A549 (cell line): ENCODE measurements at regions not wholly inside any gene's neighbourhood (a gene's known extent, or its start where the extent isn't known, plus 50 kb on each side); places are given as distances from the start of the nearest gene placed in this dataset.

ENCODE experiments used
- ATAC-seq, 2 experiments: fragments of 200-7000 bp in 1 of 2; fragments of >200 bp in 1 of 2; cut with Nextera tagmentation in 1 of 2; cut with Tn5 transposase in 1 of 2; 3 replicates each; pipeline versions ENCODE4 v1.8.0 to v1.9.1; 2018 to 2020; ENCODE audit warnings: mild to moderate bottlenecking in 1 of 2, moderate library complexity in 1 of 2
- CTCF ChIA-PET: fragments of 300-600 bp; sonication (Branson Sonifier 250); formaldehyde crosslinking; extraction: SDS; loops from one replicate; lab custom pipeline; 2021; ENCODE audit warnings: antibody characterized with exemption, inconsistent platforms; lab: Yijun Ruan, JAX
- POLR2A ChIA-PET: fragments of 350-600 bp; formaldehyde crosslinking; extraction: SDS; loops from one replicate; lab custom pipeline; 2021; ENCODE audit warnings: antibody characterized with exemption, inconsistent platforms; lab: Yijun Ruan, JAX
- DNase-seq, 2 experiments: peaks; one replicate each; pipeline versions ENCODE4 v3.0.0 to v3.0.0-alpha.2; 2011 to 2016; ENCODE audit warnings: low read depth in 1 of 2, low spot score in 1 of 2
- FAIRE-seq: peaks from 2 replicates; lab custom pipeline; 2011; peaks lifted over from hg19 to GRCh38; lab: Jason Lieb, UNC
- H3K27ac ChIP-seq, 2 experiments: fragments of >200 bp; sonication (Bioruptor Twin); formaldehyde crosslinking; 3 replicates each; pipeline ENCODE4 v1.5.1; 2016 to 2017
- H3K4me1 ChIP-seq: fragments of >200 bp; sonication (Bioruptor Twin); formaldehyde crosslinking; 3 replicates; pipeline ENCODE4 v1.6.1; 2016
- H3K4me2 ChIP-seq: fragments of >200 bp; sonication (Bioruptor Twin); formaldehyde crosslinking; 3 replicates; pipeline ENCODE4 v1.6.1; 2016
- H3K4me3 ChIP-seq: fragments of >200 bp; sonication (Bioruptor Twin); formaldehyde crosslinking; 3 replicates; pipeline ENCODE4 v1.5.1; 2016
- H3K9me3 ChIP-seq: fragments of >200 bp; sonication (Bioruptor Twin); formaldehyde crosslinking; 3 replicates; pipeline ENCODE4 v1.6.1; 2016
- BCL3 ChIP-seq: fragments of >200 bp; sonication (Bioruptor Twin); formaldehyde crosslinking; IDR thresholded peaks from 3 replicates; pipeline ENCODE4 v1.6.1; 2016
- BHLHE40 ChIP-seq: IDR thresholded peaks from 2 replicates; pipeline ENCODE4 v1.6.1; 2012; ENCODE audit warnings: low read depth, low read length, inconsistent platforms
- CEBPB ChIP-seq, 2 experiments: fragments of >200 bp in 1 of 2; sonication (Bioruptor Twin) in 1 of 2; formaldehyde crosslinking in 1 of 2; IDR thresholded peaks; 2 replicates each; pipeline ENCODE4 v1.6.1; 2012 to 2016
- CHD2 ChIP-seq: fragments of 150-350 bp; IDR thresholded peaks from 2 replicates; pipeline ENCODE4 v1.6.1; 2014; ENCODE audit warnings: low read length; ENCODE audit not compliant: partially characterized antibody
- CHD4 ChIP-seq: fragments of 200-600 bp; sonication (generic); IDR thresholded peaks from 2 replicates; pipeline ENCODE4 v1.6.1; 2016; ENCODE audit warnings: antibody characterized with exemption, mild to moderate bottlenecking, borderline replicate concordance
- ESRRA ChIP-seq: fragments of 150-350 bp; IDR thresholded peaks from 2 replicates; pipeline ENCODE4 v1.6.1; 2014; ENCODE audit warnings: mild to moderate bottlenecking, low read length, borderline replicate concordance
- FOSB ChIP-seq: fragments of 250-450 bp; sonication (Bioruptor Pico); IDR thresholded peaks from 2 replicates; pipeline ENCODE4 v1.5.0; 2020; ENCODE audit warnings: mild to moderate bottlenecking, moderate library complexity
- FOSL2 ChIP-seq, 2 experiments: fragments of 450-650 bp in 1 of 2; fragments of >200 bp in 1 of 2; sonication (Bioruptor Twin) in 1 of 2; formaldehyde crosslinking; IDR thresholded peaks; 2 replicates each; pipeline versions ENCODE4 v1.5.0 to v1.6.1; 2016 to 2020; ENCODE audit warnings: mild to moderate bottlenecking in 1 of 2, moderate library complexity in 1 of 2
- FOXS1 ChIP-seq: fragments of 250-450 bp; sonication (Bioruptor Pico); IDR thresholded peaks from 2 replicates; pipeline ENCODE4 v1.5.0; 2020; ENCODE audit warnings: mild to moderate bottlenecking, moderate library complexity
- GATA3 ChIP-seq: IDR thresholded peaks from 2 replicates; pipeline ENCODE4 v1.6.1; 2012; ENCODE audit warnings: borderline replicate concordance
- HOXA7 ChIP-seq: fragments of 250-450 bp; sonication (Bioruptor Pico); IDR thresholded peaks from 2 replicates; pipeline ENCODE4 v1.5.0; 2020; ENCODE audit warnings: mild to moderate bottlenecking, moderate library complexity
- KDM1A ChIP-seq: fragments of 200-600 bp; sonication (generic); IDR thresholded peaks from 2 replicates; pipeline ENCODE4 v1.6.1; 2016; ENCODE audit warnings: low read depth, mild to moderate bottlenecking
- MYC ChIP-seq: IDR thresholded peaks from 2 replicates; pipeline ENCODE4 v1.6.1; 2012; ENCODE audit warnings: mild to moderate bottlenecking, inconsistent platforms, low read length, improper control_type of control experiment, borderline replicate concordance
- NFE2L2 ChIP-seq: fragments of 150-350 bp; conservative IDR thresholded peaks from 2 replicates; pipeline ENCODE4 v1.6.1; 2014; ENCODE audit warnings: low read length
- NPAS2 ChIP-seq: fragments of 250-450 bp; sonication (Bioruptor Pico); IDR thresholded peaks from 2 replicates; pipeline ENCODE4 v1.8.0; 2022; ENCODE audit warnings: mild to moderate bottlenecking, moderate library complexity, borderline replicate concordance
- NR3C1 ChIP-seq: fragments of >200 bp; sonication (Bioruptor Twin); formaldehyde crosslinking; IDR thresholded peaks from 3 replicates; pipeline ENCODE4 v1.6.1; 2017
- PBX3 ChIP-seq: IDR thresholded peaks from 2 replicates; pipeline ENCODE4 v1.6.1; 2012
- PHF8 ChIP-seq: fragments of 200-600 bp; sonication (generic); IDR thresholded peaks from 2 replicates; pipeline ENCODE4 v1.6.1; 2016; ENCODE audit warnings: low read depth, mild to moderate bottlenecking, antibody characterized with exemption, moderate library complexity, borderline replicate concordance
- POLR2AphosphoS2 ChIP-seq: conservative IDR thresholded peaks from 2 replicates; pipeline ENCODE4 v1.6.1; 2012; ENCODE audit warnings: low read length, improper control_type of control experiment, inconsistent platforms
- RAD21 ChIP-seq, 2 experiments: fragments of >200 bp in 1 of 2; sonication (Bioruptor Twin) in 1 of 2; formaldehyde crosslinking in 1 of 2; IDR thresholded peaks in 1 of 2; conservative IDR thresholded peaks in 1 of 2; 2 replicates in 1 of 2; 3 replicates in 1 of 2; pipeline ENCODE4 v1.6.1; 2012 to 2018; ENCODE audit warnings: inconsistent platforms in 1 of 2
- RARB ChIP-seq: fragments of 250-450 bp; sonication (Bioruptor Pico); IDR thresholded peaks from 2 replicates; pipeline ENCODE4 v1.8.0; 2021; ENCODE audit warnings: mild to moderate bottlenecking, moderate library complexity
- RCOR1 ChIP-seq: fragments of 150-350 bp; IDR thresholded peaks from 2 replicates; pipeline ENCODE4 v1.6.1; 2014; ENCODE audit warnings: antibody characterized with exemption, low read length, low read depth
- SMC3 ChIP-seq: fragments of >200 bp; sonication (Bioruptor Twin); formaldehyde crosslinking; IDR thresholded peaks from 3 replicates; pipeline ENCODE4 v1.6.1; 2018; ENCODE audit warnings: inconsistent platforms
- SREBF2 ChIP-seq: fragments of 450-650 bp; IDR thresholded peaks from 2 replicates; pipeline ENCODE4 v1.6.1; 2014; ENCODE audit warnings: mild to moderate bottlenecking, moderate library complexity
- TFCP2L1 ChIP-seq: fragments of 250-450 bp; sonication (Bioruptor Pico); IDR thresholded peaks from 2 replicates; pipeline ENCODE4 v1.5.0; 2021; ENCODE audit warnings: mild to moderate bottlenecking
- USF2 ChIP-seq: fragments of 450-650 bp; IDR thresholded peaks from 2 replicates; pipeline ENCODE4 v1.6.1; 2014; ENCODE audit warnings: antibody characterized with exemption
- ZC3H11A ChIP-seq: fragments of 450-650 bp; IDR thresholded peaks from 2 replicates; pipeline ENCODE4 v1.6.1; 2014; ENCODE audit warnings: antibody characterized with exemption, mild to moderate bottlenecking
- WGBS: methylation state at CpG from one replicate; pipeline ENCODE4 v1.1.6; 2017; ENCODE audit errors: missing lambda C conversion rate; 5-methylcytosine and 5-hydroxymethylcytosine counted together
- TF ChIP-seq, protein P1 (sequence below): fragments of 150-350 bp; IDR thresholded peaks from 2 replicates; pipeline ENCODE4 v1.6.1; 2014; ENCODE audit warnings: low read depth, mild to moderate bottlenecking, low read length
- TF ChIP-seq, protein P2 (sequence below): IDR thresholded peaks from 2 replicates; pipeline ENCODE4 v1.6.1; 2012; ENCODE audit warnings: low read depth, borderline replicate concordance
- TF ChIP-seq, protein P3 (sequence below): fragments of >200 bp; sonication (Bioruptor Twin); formaldehyde crosslinking; IDR thresholded peaks from 3 replicates; pipeline ENCODE4 v1.5.1; 2016

- FAIRE-seq (no peak), ATAC-seq (no peak), DNase-seq (no peak)
- WGBS, result 100% methylated on average over 2 of the region's 2 CpGs
- H3K4me2 ChIP-seq, result no peak overlapping the region
- 0 out of 3 replicates have a peak, but pooled peaks cover 4% of the 10 kb centered on the region for H3K9me3 ChIP-seq
- TF ChIP-seq NFE2L2 (no peak), PBX3 (no peak), RAD21 (conservative IDR thresholded peaks at IDR 0.05 in 1 of 2, IDR thresholded peaks at IDR 0.05 in 1 of 2) (no peak), CEBPB (IDR thresholded peaks at IDR 0.05) (no peak), GATA3 (no peak), FOSL2 (IDR thresholded peaks at IDR 0.05) (no peak), FOSL2 (CRISPR knock-in tag; IDR thresholded peaks at IDR 0.05) (no peak), NR3C1 (no peak), RCOR1 (no peak), KDM1A (no peak), FOSB (CRISPR knock-in tag) (no peak), CHD4 (no peak), MYC (no peak)
- TF ChIP-seq, protein P1, sequence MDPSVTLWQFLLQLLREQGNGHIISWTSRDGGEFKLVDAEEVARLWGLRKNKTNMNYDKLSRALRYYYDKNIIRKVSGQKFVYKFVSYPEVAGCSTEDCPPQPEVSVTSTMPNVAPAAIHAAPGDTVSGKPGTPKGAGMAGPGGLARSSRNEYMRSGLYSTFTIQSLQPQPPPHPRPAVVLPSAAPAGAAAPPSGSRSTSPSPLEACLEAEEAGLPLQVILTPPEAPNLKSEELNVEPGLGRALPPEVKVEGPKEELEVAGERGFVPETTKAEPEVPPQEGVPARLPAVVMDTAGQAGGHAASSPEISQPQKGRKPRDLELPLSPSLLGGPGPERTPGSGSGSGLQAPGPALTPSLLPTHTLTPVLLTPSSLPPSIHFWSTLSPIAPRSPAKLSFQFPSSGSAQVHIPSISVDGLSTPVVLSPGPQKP, result no peak
- TF ChIP-seq, protein P2, sequence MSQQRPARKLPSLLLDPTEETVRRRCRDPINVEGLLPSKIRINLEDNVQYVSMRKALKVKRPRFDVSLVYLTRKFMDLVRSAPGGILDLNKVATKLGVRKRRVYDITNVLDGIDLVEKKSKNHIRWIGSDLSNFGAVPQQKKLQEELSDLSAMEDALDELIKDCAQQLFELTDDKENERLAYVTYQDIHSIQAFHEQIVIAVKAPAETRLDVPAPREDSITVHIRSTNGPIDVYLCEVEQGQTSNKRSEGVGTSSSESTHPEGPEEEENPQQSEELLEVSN, result no peak
- CTCF ChIA-PET, result interaction anchor here (0.7 to 2.5 kb wide), 4 partner anchors 25 to 622 kb away, joined by 3 to 13 read pairs (median 4); no protein-coding TSS in a partner anchor
- H3K27ac ChIP-seq, result no peak overlapping the region
- no peaks in the 10 kb centered on the region for H3K4me1 ChIP-seq
- POLR2A ChIA-PET, result no interaction called here
- H3K4me3 ChIP-seq, result no peak overlapping the region
These were observed 137.3 kb upstream of the NABP1 start for GRCh38 chr2:191540681-191541080.

GRCh38 chr2:191543708-191544107 is 134.2 kb upstream of the NABP1 start:
- 0 out of 3 replicates have a peak, but pooled peaks cover 4% of the 10 kb centered on the region for H3K9me3 ChIP-seq
- ATAC-seq, result no peak
- H3K4me1 ChIP-seq, result no peaks in the 10 kb centered on the region
- POLR2A ChIA-PET, result no interaction called here
- no peak for DNase-seq
- no peak overlapping the region for H3K27ac ChIP-seq
- H3K4me2 ChIP-seq, result no peak overlapping the region
- no peak overlapping the region for H3K4me3 ChIP-seq
- no peak for FAIRE-seq
- TF ChIP-seq USF2 (no peak), TFCP2L1 (no peak), ZC3H11A (no peak), CHD4 (no peak), NPAS2 (no peak), POLR2AphosphoS2 (no peak), SREBF2 (no peak), RARB (CRISPR knock-in tag) (no peak), SMC3 (no peak), ESRRA (no peak), FOXS1 (CRISPR knock-in tag) (no peak), MYC (no peak), PHF8 (no peak), CHD2 (no peak), BCL3 (no peak), HOXA7 (CRISPR knock-in tag) (no peak), BHLHE40 (no peak)
- TF ChIP-seq, protein P3, sequence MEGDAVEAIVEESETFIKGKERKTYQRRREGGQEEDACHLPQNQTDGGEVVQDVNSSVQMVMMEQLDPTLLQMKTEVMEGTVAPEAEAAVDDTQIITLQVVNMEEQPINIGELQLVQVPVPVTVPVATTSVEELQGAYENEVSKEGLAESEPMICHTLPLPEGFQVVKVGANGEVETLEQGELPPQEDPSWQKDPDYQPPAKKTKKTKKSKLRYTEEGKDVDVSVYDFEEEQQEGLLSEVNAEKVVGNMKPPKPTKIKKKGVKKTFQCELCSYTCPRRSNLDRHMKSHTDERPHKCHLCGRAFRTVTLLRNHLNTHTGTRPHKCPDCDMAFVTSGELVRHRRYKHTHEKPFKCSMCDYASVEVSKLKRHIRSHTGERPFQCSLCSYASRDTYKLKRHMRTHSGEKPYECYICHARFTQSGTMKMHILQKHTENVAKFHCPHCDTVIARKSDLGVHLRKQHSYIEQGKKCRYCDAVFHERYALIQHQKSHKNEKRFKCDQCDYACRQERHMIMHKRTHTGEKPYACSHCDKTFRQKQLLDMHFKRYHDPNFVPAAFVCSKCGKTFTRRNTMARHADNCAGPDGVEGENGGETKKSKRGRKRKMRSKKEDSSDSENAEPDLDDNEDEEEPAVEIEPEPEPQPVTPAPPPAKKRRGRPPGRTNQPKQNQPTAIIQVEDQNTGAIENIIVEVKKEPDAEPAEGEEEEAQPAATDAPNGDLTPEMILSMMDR, result no peak
- TF ChIP-seq, protein P1, result no peak
- TF ChIP-seq, all 56 proteins: peak for 0
- 26% methylated on average over 2 of the region's 2 CpGs for WGBS
- CTCF ChIA-PET, result interaction anchor here (1.3 to 3.4 kb wide), 5 partner anchors 9 to 268 kb away, joined by 3 to 13 read pairs (median 5); no protein-coding TSS in a partner anchor
